ENCODE measurements at regions not wholly inside any gene's neighbourhood (a gene's known extent, or its start where the extent isn't known, plus 50 kb on each side); places are given as distances from the start of the nearest gene placed in this dataset.

DNA sequence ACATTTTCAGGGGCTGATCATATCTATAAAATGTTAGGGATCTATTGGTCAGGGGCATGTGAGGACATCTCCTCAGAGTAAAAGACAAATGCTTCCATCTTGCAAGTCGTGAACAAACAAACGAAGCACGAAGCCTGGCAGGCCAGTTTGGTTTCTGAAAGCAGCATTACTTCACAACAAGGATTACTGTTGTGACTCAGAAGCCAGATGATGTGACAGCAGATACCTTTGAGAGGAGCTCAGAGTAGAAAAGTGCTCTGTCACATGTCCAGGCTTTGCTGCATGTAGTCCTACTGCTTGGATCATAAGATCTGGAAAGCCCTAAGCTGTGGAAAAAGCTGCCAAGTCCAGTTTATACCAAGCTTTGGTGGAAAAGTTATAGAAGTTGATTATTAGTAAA lies 1827.2 kb downstream of the ARAP2 start (continued):
- TF ChIP-seq CREB5 (CRISPR knock-in tag; IDR thresholded peaks at IDR 0.05; ENCODE audit: low read depth) (no peak), CSDC2 (CRISPR knock-in tag; IDR thresholded peaks at IDR 0.05) (no peak), ZNF8 (CRISPR knock-in tag; IDR thresholded peaks at IDR 0.05) (no peak), ZFP3 (CRISPR knock-in tag; IDR thresholded peaks at IDR 0.05) (no peak)

DNA sequence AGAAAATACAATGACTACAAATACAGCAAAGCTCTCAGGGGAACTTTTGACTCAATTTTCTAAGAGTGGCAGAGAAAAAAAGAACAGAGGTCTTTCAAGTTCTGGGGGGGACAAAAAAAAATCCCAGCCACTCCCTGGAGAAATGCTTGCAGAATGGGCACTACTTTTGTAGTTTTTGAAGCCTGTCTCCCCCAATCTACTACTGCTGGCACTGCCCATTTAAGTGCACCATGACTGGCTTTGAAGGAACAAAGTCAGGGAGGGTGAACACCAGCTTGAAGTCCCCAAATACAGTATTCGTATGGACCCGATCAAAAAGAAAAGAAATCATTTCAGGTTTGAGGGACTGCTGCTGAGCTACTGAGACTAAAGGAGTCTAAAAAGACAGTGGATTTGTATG lies 1824.4 kb downstream of the ARAP2 start:
- ATAC-seq, result no peak
- TF ChIP-seq, protein P1, sequence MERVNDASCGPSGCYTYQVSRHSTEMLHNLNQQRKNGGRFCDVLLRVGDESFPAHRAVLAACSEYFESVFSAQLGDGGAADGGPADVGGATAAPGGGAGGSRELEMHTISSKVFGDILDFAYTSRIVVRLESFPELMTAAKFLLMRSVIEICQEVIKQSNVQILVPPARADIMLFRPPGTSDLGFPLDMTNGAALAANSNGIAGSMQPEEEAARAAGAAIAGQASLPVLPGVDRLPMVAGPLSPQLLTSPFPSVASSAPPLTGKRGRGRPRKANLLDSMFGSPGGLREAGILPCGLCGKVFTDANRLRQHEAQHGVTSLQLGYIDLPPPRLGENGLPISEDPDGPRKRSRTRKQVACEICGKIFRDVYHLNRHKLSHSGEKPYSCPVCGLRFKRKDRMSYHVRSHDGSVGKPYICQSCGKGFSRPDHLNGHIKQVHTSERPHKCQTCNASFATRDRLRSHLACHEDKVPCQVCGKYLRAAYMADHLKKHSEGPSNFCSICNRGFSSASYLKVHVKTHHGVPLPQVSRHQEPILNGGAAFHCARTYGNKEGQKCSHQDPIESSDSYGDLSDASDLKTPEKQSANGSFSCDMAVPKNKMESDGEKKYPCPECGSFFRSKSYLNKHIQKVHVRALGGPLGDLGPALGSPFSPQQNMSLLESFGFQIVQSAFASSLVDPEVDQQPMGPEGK (CRISPR knock-in tag; IDR thresholded peaks at IDR 0.05; ENCODE audit: borderline replicate concordance), result no peak
- TF ChIP-seq ZFP30 (CRISPR knock-in tag; IDR thresholded peaks at IDR 0.05) (no peak), GLIS3 (CRISPR knock-in tag; IDR thresholded peaks at IDR 0.05) (no peak), PPARA (CRISPR knock-in tag; IDR thresholded peaks at IDR 0.05; ENCODE audit: borderline replicate concordance) (no peak), ESRRG (CRISPR knock-in tag; IDR thresholded peaks at IDR 0.05) (no peak), ZNF565 (CRISPR knock-in tag; conservative IDR thresholded peaks at IDR 0.05; ENCODE audit: low read depth) (no peak), ZC3H10 (CRISPR knock-in tag; IDR thresholded peaks at IDR 0.05) (no peak)
- TF ChIP-seq, protein P2, sequence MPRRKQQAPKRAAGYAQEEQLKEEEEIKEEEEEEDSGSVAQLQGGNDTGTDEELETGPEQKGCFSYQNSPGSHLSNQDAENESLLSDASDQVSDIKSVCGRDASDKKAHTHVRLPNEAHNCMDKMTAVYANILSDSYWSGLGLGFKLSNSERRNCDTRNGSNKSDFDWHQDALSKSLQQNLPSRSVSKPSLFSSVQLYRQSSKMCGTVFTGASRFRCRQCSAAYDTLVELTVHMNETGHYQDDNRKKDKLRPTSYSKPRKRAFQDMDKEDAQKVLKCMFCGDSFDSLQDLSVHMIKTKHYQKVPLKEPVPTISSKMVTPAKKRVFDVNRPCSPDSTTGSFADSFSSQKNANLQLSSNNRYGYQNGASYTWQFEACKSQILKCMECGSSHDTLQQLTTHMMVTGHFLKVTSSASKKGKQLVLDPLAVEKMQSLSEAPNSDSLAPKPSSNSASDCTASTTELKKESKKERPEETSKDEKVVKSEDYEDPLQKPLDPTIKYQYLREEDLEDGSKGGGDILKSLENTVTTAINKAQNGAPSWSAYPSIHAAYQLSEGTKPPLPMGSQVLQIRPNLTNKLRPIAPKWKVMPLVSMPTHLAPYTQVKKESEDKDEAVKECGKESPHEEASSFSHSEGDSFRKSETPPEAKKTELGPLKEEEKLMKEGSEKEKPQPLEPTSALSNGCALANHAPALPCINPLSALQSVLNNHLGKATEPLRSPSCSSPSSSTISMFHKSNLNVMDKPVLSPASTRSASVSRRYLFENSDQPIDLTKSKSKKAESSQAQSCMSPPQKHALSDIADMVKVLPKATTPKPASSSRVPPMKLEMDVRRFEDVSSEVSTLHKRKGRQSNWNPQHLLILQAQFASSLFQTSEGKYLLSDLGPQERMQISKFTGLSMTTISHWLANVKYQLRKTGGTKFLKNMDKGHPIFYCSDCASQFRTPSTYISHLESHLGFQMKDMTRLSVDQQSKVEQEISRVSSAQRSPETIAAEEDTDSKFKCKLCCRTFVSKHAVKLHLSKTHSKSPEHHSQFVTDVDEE (CRISPR knock-in tag; IDR thresholded peaks at IDR 0.05), result no peak

DNA sequence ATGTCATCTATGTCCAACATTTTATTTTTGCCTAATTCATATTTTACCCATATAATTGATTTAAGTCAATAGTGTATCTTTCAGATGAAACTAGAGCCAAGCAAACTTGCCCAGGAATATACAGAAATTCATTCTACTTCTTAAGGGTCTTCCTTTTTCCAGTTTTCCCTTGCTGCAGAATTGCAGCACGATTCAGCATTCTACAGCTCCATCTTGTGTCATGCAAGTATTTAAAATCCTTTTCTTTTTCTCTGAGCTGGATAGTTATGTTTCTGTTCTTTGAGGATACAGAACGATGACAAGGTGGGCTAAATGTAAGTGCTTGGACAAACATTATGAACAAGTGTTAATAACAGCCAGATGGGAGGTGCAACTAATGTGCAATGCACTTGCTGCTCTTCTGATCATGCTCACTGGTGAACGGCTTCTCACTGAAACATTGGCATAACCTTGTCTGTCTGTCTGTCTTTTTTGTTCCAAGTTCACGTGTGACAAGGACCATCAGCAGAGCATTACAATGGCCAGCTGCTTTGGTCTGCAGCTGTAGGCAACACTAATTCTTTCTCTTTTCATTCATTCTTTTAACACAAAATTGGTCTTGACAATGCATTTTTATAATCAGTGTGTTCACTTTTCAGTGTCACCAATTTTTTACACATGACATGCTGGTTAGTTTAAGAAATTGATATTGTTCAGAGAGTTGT lies 1821.7 kb downstream of the ARAP2 start:
- no peak for TF ChIP-seq RARB (CRISPR knock-in tag; IDR thresholded peaks at IDR 0.05)
- TF ChIP-seq TOX (CRISPR knock-in tag; IDR thresholded peaks at IDR 0.05; ENCODE audit: borderline replicate concordance), result no peak
- TF ChIP-seq, protein P1 (CRISPR knock-in tag; IDR thresholded peaks at IDR 0.05; ENCODE audit: borderline replicate concordance), result no peak
- no peak for TF ChIP-seq GLIS3 (CRISPR knock-in tag; IDR thresholded peaks at IDR 0.05)
- TF ChIP-seq, protein P3, sequence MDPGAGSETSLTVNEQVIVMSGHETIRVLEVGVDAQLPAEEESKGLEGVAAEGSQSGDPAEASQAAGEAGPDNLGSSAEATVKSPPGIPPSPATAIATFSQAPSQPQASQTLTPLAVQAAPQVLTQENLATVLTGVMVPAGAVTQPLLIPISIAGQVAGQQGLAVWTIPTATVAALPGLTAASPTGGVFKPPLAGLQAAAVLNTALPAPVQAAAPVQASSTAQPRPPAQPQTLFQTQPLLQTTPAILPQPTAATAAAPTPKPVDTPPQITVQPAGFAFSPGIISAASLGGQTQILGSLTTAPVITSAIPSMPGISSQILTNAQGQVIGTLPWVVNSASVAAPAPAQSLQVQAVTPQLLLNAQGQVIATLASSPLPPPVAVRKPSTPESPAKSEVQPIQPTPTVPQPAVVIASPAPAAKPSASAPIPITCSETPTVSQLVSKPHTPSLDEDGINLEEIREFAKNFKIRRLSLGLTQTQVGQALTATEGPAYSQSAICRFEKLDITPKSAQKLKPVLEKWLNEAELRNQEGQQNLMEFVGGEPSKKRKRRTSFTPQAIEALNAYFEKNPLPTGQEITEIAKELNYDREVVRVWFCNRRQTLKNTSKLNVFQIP (CRISPR knock-in tag; IDR thresholded peaks at IDR 0.05; ENCODE audit: borderline replicate concordance, low read depth), result no peak
- TF ChIP-seq BACH2 (CRISPR knock-in tag; IDR thresholded peaks at IDR 0.05; ENCODE audit: borderline replicate concordance), result no peak
- no peak for TF ChIP-seq PPARA (CRISPR knock-in tag; IDR thresholded peaks at IDR 0.05; ENCODE audit: borderline replicate concordance)
- no peak for TF ChIP-seq CSDC2 (CRISPR knock-in tag; IDR thresholded peaks at IDR 0.05)
- TF ChIP-seq, protein P2 (CRISPR knock-in tag; IDR thresholded peaks at IDR 0.05), result no peak
- no peak for TF ChIP-seq SNAI2 (CRISPR knock-in tag; IDR thresholded peaks at IDR 0.05)
- no peak for TF ChIP-seq ARNTL (CRISPR knock-in tag; IDR thresholded peaks at IDR 0.05; ENCODE audit: borderline replicate concordance, low read depth)
- no peak for TF ChIP-seq OSR1 (CRISPR knock-in tag; IDR thresholded peaks at IDR 0.05)

More for the DNA sequence above, 1821.7 kb downstream of the ARAP2 start:
- no peak for ATAC-seq

All from SK-N-SH treated with all-trans-retinoic acid at 6 μM for 48 hours (cell line).